SK-N-MC (cell line): ENCODE measurements at regions not wholly inside any gene's neighbourhood (a gene's known extent, or its start where the extent isn't known, plus 50 kb on each side); places are given as distances from the start of the nearest gene placed in this dataset.

Experiments used
- EZH2 ChIP-seq: fragments of 200-600 bp; sonication (generic); IDR thresholded peaks from one replicate; pipeline ENCODE4 v1.6.1; 2017; ENCODE audit warnings: antibody characterized with exemption
- FOXP2 ChIP-seq: optimal IDR thresholded peaks from 2 replicates; pipeline ENCODE3; 2011; ENCODE audit warnings: mild to moderate bottlenecking, moderate library complexity; ENCODE audit not compliant: insufficient read depth; ENCODE audit errors: extremely low read length, control extremely low read depth
- POLR2AphosphoS5 ChIP-seq: IDR thresholded peaks from 2 replicates; pipeline ENCODE4 v1.6.1; 2012; ENCODE audit warnings: mild to moderate bottlenecking, low read depth, low read length, borderline replicate concordance

DNA sequence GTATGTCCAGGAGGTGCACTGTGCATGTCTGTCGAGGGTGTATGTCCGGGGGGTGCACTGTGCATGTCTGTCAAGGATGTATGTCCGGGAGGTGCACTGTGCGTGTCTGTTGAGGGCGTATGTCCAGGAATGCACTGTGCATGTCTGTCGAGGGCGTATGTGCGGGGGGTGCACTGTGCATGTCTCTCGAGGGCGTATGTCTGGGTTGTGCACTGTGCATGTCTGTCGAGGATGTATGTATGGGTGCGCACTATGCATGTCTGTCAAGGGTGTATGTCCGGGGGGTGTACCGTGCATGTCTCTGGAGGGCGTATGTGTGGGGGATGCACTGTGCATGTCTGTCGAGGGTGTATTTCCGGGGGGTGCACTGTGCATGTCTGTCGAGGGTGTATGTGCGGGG lies 249.3 kb upstream of the MYT1L start:
- TF ChIP-seq POLR2AphosphoS5 (no peak), EZH2 (no peak), FOXP2 (no peak)
